ENCODE measurements at regions not wholly inside any gene's neighbourhood (a gene's known extent, or its start where the extent isn't known, plus 50 kb on each side); places are given as distances from the start of the nearest gene placed in this dataset.

DNA sequence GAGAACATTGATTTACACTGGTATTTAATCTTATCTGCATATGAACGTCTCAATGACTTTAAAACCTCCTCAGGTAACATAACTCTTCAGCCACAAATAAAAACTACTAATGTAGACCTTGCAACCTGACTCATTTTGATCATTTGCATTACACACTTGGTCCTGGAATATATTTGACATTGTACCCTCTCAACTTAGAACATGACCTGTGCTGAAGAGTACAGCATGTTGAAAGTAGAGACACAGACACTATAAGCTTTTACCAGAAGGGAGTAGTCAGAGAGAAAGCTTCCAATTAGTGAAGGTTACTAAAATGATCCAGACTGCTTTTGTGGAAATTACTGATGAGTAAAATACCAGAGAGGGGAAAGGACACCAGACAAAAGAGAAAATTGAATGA is 390.6 kb upstream of the ANO3 start:
- peaks cover 0 to 5% of the 10 kb centered on the region in 2 experiments; a peak in 2 of 4 replicates for H3K9me3 ChIP-seq (ENCODE audit: control insufficient read depth in 1 of 2, insufficient read depth in 1 of 2, low read depth in 1 of 2, low read length in 2 of 2)
- H3K9ac ChIP-seq (ENCODE audit: low read length), result no peak overlapping the region
- no peak for DNase-seq (ENCODE audit: low read depth, low spot score)
- H3K27ac ChIP-seq (ENCODE audit: low read depth, low read length), result no peak overlapping the region
- ChIA-PET POLR2A (no interaction called here), RAD21 (ENCODE audit: low non-redundant PET in 1 of 2, low total read pairs in 2 of 2, uncharacterized antibody in 2 of 2, unreplicated experiment in 2 of 2) (no interaction called here), CTCF (no interaction called here)
- no peak overlapping the region for H2AFZ ChIP-seq (ENCODE audit: low read depth, low read length, poor library complexity, severe bottlenecking)
- H3K4me1 ChIP-seq (ENCODE audit: control insufficient read depth in 1 of 2, insufficient read depth in 2 of 2, low read length in 2 of 2), result no peaks in the 10 kb centered on the region
- ATAC-seq, result no peak
- no peaks in the 10 kb centered on the region for H3K36me3 ChIP-seq (ENCODE audit: control insufficient read depth in 1 of 2, insufficient read depth in 2 of 2, low read length in 2 of 2)
- no peaks in the 10 kb centered on the region for H3K79me2 ChIP-seq (ENCODE audit: insufficient read depth, low read length)
- H3K9me2 ChIP-seq (ENCODE audit: insufficient read depth), result no peaks in the 10 kb centered on the region
- H3K27me3 ChIP-seq (ENCODE audit: insufficient read depth, low read length), result no peaks in the 10 kb centered on the region
- no peaks in the 10 kb centered on the region for H4K20me1 ChIP-seq (ENCODE audit: insufficient read depth)
- TF ChIP-seq SRF (IDR thresholded peaks at IDR 0.05; ENCODE audit: low read depth) (no peak), ZNF274 (IDR thresholded peaks at IDR 0.05; ENCODE audit: low read depth, low read length) (no peak), POLR2AphosphoS5 (IDR thresholded peaks at IDR 0.05; ENCODE audit: low read depth, low read length) (no peak)
- TF ChIP-seq, protein P1, sequence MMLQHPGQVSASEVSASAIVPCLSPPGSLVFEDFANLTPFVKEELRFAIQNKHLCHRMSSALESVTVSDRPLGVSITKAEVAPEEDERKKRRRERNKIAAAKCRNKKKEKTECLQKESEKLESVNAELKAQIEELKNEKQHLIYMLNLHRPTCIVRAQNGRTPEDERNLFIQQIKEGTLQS (IDR thresholded peaks at IDR 0.05), result no peak
- intact Hi-C loops (cut with micrococcal nuclease), result no loop called here
- no peak overlapping the region for H3K4me3 ChIP-seq (replicated peaks in 1 of 2; ENCODE audit: low read depth in 1 of 2, low read length in 2 of 2)
- H3K4me2 ChIP-seq (ENCODE audit: low read length), result no peak overlapping the region
- BruUV-seq (replicated peaks), result no TSS peak

DNA sequence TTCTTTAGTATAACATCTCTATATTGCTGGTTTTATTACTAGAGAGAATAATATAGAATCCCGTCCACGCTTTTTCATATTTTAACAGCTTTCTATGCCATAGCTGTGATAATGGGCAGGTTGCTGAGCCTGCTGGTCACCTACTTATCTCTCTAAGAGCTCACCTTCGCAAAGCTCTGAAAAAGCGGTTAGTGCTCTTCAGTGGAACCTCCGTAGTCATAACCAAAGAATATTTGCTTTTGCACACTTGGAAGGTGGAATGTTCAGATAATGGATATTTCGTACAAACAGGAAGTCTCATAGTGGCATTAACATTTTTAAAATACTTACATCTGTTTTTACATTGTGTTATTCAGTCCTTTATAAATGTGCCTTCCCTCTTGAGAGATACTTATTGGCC is 388.9 kb upstream of the ANO3 start:
- Histone ChIP-seq H3K9me3 (ENCODE audit: control insufficient read depth in 1 of 2, insufficient read depth in 1 of 2, low read depth in 1 of 2, low read length in 2 of 2) (peaks cover 0 to 5% of the 10 kb centered on the region in 2 experiments; a peak in 2 of 4 replicates), H3K4me2 (ENCODE audit: low read length) (no peak overlapping the region), H3K36me3 (ENCODE audit: control insufficient read depth in 1 of 2, insufficient read depth in 2 of 2, low read length in 2 of 2) (no peaks in the 10 kb centered on the region), H3K9ac (ENCODE audit: low read length) (no peak overlapping the region), H4K20me1 (ENCODE audit: insufficient read depth) (no peaks in the 10 kb centered on the region), H3K4me1 (ENCODE audit: control insufficient read depth in 1 of 2, insufficient read depth in 2 of 2, low read length in 2 of 2) (no peaks in the 10 kb centered on the region), H3K79me2 (ENCODE audit: insufficient read depth, low read length) (no peaks in the 10 kb centered on the region), H3K9me2 (ENCODE audit: insufficient read depth) (no peaks in the 10 kb centered on the region), H3K27me3 (ENCODE audit: insufficient read depth, low read length) (no peaks in the 10 kb centered on the region), H3K4me3 (replicated peaks in 1 of 2; ENCODE audit: low read depth in 1 of 2, low read length in 2 of 2) (no peak overlapping the region), H2AFZ (ENCODE audit: low read depth, low read length, poor library complexity, severe bottlenecking) (no peak overlapping the region), H3K27ac (ENCODE audit: low read depth, low read length) (no peak overlapping the region)
- intact Hi-C loops (cut with micrococcal nuclease), result no loop called here
- BruUV-seq (replicated peaks), result no TSS peak
- TF ChIP-seq SIN3A (IDR thresholded peaks at IDR 0.05; ENCODE audit: low read depth), result no peak
- TF ChIP-seq EZH2phosphoT487 (IDR thresholded peaks at IDR 0.05; ENCODE audit: borderline replicate concordance), result no peak
- no peak for TF ChIP-seq SP1 (IDR thresholded peaks at IDR 0.05; ENCODE audit: low read depth)
- TF ChIP-seq CBX3 (IDR thresholded peaks at IDR 0.05; ENCODE audit: low read depth), result no peak
- TF ChIP-seq, protein P2, sequence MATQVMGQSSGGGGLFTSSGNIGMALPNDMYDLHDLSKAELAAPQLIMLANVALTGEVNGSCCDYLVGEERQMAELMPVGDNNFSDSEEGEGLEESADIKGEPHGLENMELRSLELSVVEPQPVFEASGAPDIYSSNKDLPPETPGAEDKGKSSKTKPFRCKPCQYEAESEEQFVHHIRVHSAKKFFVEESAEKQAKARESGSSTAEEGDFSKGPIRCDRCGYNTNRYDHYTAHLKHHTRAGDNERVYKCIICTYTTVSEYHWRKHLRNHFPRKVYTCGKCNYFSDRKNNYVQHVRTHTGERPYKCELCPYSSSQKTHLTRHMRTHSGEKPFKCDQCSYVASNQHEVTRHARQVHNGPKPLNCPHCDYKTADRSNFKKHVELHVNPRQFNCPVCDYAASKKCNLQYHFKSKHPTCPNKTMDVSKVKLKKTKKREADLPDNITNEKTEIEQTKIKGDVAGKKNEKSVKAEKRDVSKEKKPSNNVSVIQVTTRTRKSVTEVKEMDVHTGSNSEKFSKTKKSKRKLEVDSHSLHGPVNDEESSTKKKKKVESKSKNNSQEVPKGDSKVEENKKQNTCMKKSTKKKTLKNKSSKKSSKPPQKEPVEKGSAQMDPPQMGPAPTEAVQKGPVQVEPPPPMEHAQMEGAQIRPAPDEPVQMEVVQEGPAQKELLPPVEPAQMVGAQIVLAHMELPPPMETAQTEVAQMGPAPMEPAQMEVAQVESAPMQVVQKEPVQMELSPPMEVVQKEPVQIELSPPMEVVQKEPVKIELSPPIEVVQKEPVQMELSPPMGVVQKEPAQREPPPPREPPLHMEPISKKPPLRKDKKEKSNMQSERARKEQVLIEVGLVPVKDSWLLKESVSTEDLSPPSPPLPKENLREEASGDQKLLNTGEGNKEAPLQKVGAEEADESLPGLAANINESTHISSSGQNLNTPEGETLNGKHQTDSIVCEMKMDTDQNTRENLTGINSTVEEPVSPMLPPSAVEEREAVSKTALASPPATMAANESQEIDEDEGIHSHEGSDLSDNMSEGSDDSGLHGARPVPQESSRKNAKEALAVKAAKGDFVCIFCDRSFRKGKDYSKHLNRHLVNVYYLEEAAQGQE (IDR thresholded peaks at IDR 0.05; ENCODE audit: low read depth), result no peak
- no peak for DNase-seq (ENCODE audit: low read depth, low spot score)
- ChIA-PET RAD21 (ENCODE audit: low non-redundant PET in 1 of 2, low total read pairs in 2 of 2, uncharacterized antibody in 2 of 2, unreplicated experiment in 2 of 2) (no interaction called here), POLR2A (no interaction called here), CTCF (no interaction called here)
- no peak for ATAC-seq

Data from HCT116 (cell line).